Breast epithelium (tissue), 3 donors: ENCODE measurements at regions not wholly inside any gene's neighbourhood (a gene's known extent, or its start where the extent isn't known, plus 50 kb on each side); places are given as distances from the start of the nearest gene placed in this dataset.

ENCODE experiments used
- POLR2AphosphoS5 ChIP-seq, 3 donors: sonication (generic); formaldehyde crosslinking; IDR thresholded peaks; one replicate each; pipeline ENCODE4 v1.6.1; 2017; ENCODE audit warnings: antibody characterized with exemption in 3 of 3
- TF ChIP-seq, protein P1 (sequence below), 3 donors: fragments of 450-650 bp; IDR thresholded peaks; one replicate each; pipeline ENCODE4 v1.5.1; 2016 to 2017; ENCODE audit warnings: antibody characterized with exemption in 3 of 3, mild to moderate bottlenecking in 3 of 3, moderate library complexity in 3 of 3

DNA sequence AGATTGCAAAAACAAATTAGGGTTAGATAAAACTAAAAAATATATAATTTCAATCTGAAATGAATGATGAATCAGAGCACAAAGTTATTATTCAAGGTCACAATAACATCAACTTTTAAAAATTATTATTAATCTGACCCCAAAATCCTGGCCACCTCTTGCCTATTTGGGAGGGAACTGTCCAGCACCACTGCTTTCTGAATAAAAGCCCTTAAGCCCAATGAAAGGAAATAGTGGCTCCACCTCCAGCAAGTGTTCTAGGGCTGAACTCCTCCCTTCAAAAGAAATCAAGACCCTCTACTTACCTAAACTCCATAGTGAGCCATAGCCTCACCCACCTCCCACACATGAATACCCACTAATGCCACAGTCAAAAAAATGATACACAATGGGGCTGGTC, 208.2 kb downstream of the PARM1 start:
- TF ChIP-seq, protein P1, sequence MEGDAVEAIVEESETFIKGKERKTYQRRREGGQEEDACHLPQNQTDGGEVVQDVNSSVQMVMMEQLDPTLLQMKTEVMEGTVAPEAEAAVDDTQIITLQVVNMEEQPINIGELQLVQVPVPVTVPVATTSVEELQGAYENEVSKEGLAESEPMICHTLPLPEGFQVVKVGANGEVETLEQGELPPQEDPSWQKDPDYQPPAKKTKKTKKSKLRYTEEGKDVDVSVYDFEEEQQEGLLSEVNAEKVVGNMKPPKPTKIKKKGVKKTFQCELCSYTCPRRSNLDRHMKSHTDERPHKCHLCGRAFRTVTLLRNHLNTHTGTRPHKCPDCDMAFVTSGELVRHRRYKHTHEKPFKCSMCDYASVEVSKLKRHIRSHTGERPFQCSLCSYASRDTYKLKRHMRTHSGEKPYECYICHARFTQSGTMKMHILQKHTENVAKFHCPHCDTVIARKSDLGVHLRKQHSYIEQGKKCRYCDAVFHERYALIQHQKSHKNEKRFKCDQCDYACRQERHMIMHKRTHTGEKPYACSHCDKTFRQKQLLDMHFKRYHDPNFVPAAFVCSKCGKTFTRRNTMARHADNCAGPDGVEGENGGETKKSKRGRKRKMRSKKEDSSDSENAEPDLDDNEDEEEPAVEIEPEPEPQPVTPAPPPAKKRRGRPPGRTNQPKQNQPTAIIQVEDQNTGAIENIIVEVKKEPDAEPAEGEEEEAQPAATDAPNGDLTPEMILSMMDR (IDR thresholded peaks at IDR 0.05): no peak
- no peak for TF ChIP-seq POLR2AphosphoS5 (IDR thresholded peaks at IDR 0.05)
